ENCODE measurements at regions not wholly inside any gene's neighbourhood (a gene's known extent, or its start where the extent isn't known, plus 50 kb on each side); places are given as distances from the start of the nearest gene placed in this dataset.

DNA sequence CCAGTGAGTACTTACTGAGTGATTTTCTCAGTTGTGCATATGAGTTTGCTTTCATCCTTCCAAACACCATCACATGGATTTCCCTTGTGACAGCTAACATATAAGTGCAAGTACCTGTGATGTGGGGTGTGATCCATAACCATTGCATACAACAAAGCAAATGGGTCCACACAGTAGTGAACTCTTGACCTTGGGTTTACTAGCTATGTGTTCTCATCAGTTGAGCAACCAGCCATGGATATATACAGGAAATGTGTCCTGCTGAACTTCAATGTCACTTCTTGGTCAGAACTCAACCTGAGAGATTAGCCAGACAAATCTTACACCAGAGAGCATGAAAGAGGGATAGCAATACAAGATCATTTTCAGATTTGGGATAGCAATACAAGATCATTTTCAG lies 420.9 kb upstream of the KCNH7 start:
- DNase-seq = no peak

- no peak for DNase-seq
Measured at GRCh38 chr2:163255086-163255485, 416.5 kb upstream of the KCNH7 start.

GRCh38 chr2:163253621-163254285 lies 415.2 kb upstream of the KCNH7 start:
- no peak for DNase-seq

DNA sequence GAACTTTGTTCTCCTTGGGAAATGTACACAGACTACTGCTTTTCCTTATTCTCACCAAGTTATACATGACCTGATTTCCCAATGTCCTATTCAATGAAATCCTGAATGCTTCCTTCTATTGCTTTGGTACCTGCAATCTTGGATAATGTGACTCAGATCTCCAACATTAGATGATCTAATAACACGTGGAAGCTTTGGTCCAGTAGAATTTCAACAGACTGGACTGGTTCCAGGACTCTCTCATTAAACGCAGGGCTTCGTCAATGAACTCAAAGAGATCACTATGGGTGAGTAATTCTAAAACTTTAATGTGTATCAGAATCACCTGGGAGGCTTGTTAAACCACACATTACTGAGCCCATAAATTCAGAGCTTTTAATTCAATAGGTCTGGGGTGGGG lies 413.6 kb upstream of the KCNH7 start:
- DNase-seq = no peak

- DNase-seq = no peak
Measured at GRCh38 chr2:163248376-163249253, 410.0 kb upstream of the KCNH7 start.

GRCh38 chr2:163247847-163248220 lies 409.3 kb upstream of the KCNH7 start:
- no peak for DNase-seq

DNA sequence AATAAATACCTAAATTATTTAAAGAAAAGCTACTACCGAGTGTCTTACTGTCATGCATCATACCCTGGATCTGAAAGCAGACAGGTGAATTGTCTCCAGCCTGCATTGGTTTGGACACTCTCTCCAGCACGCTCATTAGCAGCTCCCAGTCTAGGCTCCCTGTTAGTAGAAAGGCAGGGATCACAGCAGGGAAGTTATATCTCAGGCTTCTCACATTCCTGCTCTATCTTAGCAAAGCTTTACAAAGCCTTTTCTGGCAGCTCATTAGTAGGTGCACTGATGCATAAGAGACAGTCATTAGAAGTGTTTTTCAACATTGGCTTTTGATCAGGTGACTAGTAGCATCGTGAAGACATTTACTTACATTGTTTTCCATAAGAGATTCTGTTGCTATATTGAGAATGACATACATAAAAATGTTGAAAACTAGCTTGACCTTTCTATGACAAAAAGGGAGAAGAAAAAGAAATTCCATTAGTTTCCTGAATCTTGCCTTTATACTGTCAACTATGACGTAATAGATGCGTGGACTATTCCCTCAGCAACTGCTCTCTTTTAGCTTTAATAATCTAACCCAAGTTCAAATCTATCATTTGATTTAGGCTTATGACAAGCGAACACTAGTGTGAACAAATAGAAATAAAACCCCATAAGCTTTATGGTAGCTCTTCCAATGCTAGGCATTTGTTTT lies 408.7 kb upstream of the KCNH7 start:
- no peak for DNase-seq

DNA sequence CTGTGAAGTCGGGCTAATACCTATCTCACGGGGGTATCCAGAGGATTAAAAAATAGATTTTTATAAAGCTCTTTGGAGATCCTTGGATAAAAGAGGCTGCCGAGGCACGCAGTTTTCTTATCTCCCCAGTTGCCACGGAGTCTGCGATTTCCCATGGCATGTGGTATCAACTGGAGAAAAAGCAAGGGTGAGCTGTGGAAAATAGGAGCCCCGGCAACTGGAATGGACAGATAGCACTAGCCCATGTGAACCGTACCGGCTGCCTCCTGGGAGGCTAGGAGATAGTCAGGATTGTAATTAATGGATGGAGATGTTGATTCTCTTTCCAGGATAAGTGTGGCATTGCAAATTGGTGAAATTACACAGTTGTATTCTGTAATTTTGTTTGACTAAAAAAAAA lies 407.6 kb upstream of the KCNH7 start:
- DNase-seq = no peak

DNA sequence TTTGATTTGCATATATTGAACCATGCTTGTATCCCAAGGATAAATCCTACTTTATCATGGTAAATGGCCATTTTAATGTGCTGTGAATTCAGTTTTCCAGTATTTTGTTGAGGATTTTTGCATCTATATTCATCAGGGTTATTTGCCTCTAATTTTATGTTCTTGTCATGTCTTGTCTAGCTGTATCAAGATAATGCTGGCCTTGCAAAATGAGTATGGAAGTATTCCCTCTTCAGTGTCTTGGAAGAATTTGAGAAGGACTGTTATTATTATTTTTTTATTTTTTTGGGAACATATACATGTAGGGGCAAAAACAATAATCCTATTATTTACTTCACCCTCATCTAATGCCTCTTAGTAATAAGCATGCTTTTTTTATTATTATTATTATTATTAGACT lies 398.0 kb upstream of the KCNH7 start:
- no peak for DNase-seq

DNA sequence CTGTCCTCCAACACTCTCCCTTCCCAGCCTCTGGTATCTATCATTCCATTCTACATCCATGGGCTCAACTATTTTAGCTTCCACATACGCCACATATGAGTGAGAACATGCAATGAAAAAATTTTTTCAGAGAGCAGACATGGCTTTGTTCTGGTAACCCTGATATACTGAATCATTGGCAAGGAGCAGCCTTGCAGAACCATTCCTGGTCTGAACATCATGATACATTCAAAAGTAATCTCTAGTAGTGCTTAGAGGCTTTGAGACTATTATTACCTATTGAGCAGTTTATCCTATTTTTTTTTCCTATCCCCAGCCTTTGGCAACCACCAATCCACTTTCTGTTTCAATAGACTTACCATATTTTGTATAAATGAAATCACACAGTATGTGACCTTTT lies 393.1 kb upstream of the KCNH7 start:
- no peak for DNase-seq

DNA sequence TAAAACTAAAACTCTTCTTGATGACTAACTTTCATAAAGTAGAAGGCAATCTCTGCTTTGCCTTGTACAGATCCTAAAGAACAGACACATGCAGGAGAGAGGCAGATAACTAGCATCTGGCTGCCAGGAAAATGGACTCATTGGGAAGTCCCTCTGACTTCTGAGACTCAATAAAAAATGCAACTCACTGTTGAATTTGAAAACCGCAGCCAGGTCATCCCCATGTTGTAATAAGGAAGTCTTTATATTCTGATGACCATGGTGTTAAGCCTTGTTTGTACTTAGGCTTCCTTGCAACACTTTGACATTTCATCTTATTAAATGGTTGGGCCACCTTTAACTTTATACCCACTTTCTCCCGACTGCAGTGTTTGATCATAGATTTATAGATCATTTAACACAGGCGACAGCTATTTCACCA lies 375.1 kb upstream of the KCNH7 start:
- no peak for DNase-seq

- DNase-seq = no peak
Measured at GRCh38 chr2:163210430-163210918, 371.9 kb upstream of the KCNH7 start.

DNA sequence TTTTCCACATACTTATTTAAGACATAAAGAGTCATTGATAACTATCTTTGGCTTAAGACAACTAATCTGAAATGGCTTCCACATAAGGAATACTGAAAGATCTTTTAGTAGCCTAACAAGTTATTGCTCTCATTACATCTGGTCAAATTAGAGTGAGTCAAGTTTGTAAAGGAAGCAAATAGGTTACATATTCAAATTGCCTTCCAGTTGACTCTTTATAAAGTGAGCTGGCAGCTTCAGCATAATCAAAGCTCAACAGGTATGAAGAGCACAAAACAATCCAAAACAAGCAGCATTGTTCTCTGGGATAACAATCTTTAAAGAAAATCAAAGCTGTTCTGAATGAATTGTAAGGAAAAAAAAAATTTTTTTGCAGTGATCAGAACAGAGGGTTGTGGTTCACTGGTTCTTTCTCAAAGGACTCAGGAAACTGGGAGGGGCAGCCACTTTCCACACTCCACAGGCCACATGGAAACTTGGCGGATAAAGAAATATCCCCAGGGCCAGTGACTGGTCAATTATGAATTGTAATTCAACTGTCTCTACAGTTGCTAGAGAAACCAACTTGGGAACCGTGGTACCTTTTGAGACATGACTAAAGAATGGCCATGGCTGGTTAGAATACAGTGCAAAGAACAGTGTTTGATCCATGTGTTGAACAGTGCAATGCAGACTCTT lies 369.3 kb upstream of the KCNH7 start:
- DNase-seq = no peak

DNA sequence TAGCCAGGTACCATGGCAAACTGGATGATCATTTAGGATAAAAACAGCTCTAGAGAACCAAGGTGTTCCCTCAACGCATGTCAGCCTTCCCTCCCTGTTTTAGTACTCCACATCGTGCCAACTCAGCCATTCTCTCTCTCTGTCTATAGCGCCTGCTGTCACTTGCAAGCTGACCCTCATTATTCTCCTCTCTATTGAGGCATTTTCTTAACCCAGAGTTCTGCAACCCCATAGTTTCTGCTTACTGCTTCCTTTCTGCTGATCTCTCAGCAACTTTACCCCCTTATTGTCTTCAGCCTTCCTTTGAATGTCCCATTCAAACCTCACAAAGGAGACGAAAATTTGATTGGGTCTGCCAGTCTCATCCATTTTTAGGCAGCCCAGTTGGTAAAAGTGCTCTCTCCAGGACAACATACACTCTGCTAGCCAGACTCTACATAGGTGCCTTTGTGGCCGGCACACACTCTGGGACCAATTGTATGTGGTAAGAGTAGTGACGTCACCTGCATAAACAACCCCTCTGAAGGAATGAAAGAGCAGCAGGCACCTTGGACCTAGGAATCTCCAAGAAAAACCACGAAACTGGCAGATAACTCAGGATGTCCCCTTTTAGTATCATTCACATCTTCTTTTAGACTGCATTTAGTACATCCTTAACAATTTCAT lies 367.2 kb upstream of the KCNH7 start:
- DNase-seq = no peak

DNA sequence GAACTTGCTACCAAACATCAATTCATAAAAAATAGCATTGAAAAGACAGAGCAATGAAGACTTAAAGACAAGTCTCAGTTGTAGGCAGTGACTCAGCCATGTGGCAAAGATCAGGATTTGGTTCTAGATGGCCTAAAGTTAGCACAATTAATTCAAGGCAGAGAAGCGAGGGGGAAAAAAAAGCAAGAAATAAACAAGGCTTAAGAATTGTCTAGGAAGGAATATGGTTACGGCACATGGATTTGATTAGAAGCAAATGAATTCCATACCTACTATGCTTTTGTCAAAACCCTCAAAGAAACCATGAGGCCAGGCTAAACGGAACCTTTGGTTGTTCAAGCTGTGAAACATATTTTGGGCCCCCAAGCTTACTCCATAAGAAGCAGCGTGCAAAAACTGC lies 362.2 kb upstream of the KCNH7 start:
- DNase-seq = no peak

- no peak for DNase-seq
Measured at GRCh38 chr2:163198972-163199371, 360.4 kb upstream of the KCNH7 start.

DNA sequence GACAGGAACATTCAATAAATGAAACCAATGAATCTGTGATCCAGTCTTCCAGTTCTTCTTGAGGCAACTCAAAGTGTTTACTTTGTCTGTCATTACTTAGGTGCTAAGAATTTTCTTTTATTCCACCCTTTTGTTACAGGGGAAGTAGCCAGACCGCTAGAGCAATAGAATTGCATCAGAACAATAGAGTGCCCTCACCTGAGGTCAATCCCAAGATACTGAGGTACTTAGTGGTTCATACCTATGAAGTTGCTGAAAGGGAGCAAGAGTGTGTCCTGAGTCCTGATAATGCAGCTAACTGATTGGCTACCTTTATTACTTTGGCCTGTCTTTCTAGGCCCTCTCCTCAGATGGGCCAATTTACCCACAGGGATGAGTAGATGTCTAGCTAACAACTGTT lies 359.4 kb upstream of the KCNH7 start:
- no peak for DNase-seq

GRCh38 chr2:163191372-163191771 lies 352.8 kb upstream of the KCNH7 start:
- DNase-seq = no peak

DNA sequence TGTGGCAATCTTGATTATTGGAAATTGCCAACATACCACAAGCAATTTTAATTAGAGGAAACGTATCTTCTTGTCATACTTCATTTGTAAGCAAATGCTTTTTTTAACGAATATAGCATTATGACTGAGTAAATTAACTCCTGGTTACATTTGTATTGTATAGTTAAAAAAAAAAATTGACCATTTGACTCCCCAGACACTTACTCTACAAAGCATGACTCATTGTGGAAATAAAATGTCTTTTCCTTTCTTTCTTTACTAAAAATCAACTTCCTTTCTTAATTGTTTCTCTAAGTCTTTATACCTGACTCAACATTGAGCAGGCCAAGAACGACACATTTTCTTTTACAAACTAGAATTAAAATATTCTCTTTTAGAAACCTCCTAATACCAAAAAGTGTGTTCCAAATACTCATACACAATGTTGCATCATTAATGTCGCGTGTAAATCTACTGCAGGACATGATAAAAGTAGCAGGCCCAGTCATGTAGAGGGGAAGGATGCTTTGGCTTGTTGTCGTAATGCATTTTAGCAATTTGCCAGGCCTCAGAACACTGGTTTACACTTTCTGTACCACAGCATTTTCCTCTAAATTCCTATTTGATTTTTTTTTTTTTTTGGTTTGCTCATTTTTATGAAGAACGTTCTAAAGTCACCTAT lies 349.6 kb upstream of the KCNH7 start:
- no peak for DNase-seq

DNA sequence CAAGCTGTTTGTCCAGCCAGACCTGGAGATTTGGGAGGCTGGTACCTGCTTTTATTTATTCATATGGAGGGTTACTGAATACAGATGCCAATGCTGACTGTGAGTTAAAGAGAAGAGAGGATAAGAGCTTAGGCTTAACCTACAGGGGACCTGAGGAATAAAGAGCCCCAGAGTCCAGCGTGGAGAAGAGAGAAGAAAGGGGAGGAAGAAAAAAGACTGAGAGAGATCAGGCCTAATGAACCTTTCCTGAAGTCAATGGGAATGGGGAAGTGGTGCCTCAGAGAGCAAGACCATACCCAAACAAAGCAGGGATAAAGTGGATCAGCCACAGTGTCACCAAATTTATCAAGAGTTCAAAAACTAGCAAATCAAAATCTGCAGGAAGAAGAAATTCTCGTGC lies 348.6 kb upstream of the KCNH7 start:
- DNase-seq = no peak

DNA sequence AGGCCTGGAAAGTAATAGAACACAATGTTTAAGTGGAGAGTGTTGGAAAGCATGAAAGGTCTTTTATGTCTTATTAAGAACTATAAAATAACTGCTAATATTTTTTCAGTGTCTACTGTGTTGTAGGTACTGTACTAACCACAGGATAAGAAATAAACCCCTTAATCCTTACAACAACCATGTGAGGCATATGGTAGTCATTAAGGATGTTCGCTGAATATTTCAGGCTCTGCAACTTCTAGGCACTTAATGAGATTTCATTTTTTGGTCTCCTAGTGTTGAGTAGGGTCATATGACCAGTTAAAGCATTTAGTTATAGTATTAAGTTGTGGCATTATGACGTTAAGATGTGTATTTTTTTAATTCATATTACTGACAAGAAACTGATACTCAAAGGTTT lies 346.6 kb upstream of the KCNH7 start:
- no peak for DNase-seq

- no peak for DNase-seq
Measured at GRCh38 chr2:163182764-163183354, 344.3 kb upstream of the KCNH7 start.
